IMR-90 (cell line): ENCODE measurements at regions not wholly inside any gene's neighbourhood (a gene's known extent, or its start where the extent isn't known, plus 50 kb on each side); places are given as distances from the start of the nearest gene placed in this dataset.
A peak's percentile ranks its signal among the peaks of the same experiment; 100 is the strongest.

Experiments used
- ATAC-seq: fragments of 200-7000 bp; cut with Tn5 transposase; 2 replicates; pipeline ENCODE4 v1.9.1; 2020; ENCODE audit warnings: low read depth, mild to moderate bottlenecking, moderate library complexity
- BruUV-seq: library from RNA; stranded (reverse); fragments of 400-500 nt; replicated peaks from 2 replicates; lab custom pipeline; 2021; lab: Mats Ljungman, UMichigan
- CTCF ChIA-PET: fragments of 300-600 bp; formaldehyde crosslinking; extraction: SDS; loops from one replicate; lab custom pipeline; 2021; ENCODE audit warnings: antibody characterized with exemption; lab: Yijun Ruan, JAX
- POLR2A ChIA-PET: fragments of 300-600 bp; sonication (Branson Sonifier 250); formaldehyde crosslinking; loops from one replicate; lab custom pipeline; 2022; ENCODE audit warnings: antibody characterized with exemption; ENCODE audit not compliant: unreplicated experiment; lab: Charles Lee
- DNase-seq: peaks from one replicate; pipeline ENCODE4 v3.0.0; 2013
- H2AFZ ChIP-seq: replicated peaks from 2 replicates; pipeline ENCODE3; 2013; ENCODE audit warnings: low read length, mild to moderate bottlenecking; ENCODE audit not compliant: poor library complexity
- H2AK5ac ChIP-seq: 2 replicates; pipeline ENCODE4 v1.6.1; 2013; ENCODE audit warnings: low read depth, low read length, inconsistent platforms
- H2AK9ac ChIP-seq: replicated peaks from 2 replicates; pipeline ENCODE3; 2013; ENCODE audit warnings: mild to moderate bottlenecking, low read depth, low read length, moderate library complexity; ENCODE audit not compliant: poor library complexity
- H2BK120ac ChIP-seq: 2 replicates; pipeline ENCODE4 v1.6.1; 2013; ENCODE audit warnings: low read depth, low read length, inconsistent platforms
- H2BK15ac ChIP-seq: 3 replicates; pipeline ENCODE4 v1.6.1; 2013; ENCODE audit warnings: low read depth, low read length, inconsistent platforms
- H2BK20ac ChIP-seq: 2 replicates; pipeline ENCODE4 v1.6.1; 2013; ENCODE audit warnings: low read depth, mild to moderate bottlenecking, inconsistent platforms, low read length, moderate library complexity
- H2BK5ac ChIP-seq: 2 replicates; pipeline ENCODE4 v1.6.1; 2013; ENCODE audit warnings: mild to moderate bottlenecking, low read depth, low read length, inconsistent platforms; ENCODE audit not compliant: poor library complexity, severe bottlenecking
- H3K14ac ChIP-seq: replicated peaks from 2 replicates; pipeline ENCODE4 v1.6.1; 2013; ENCODE audit warnings: low read depth, low read length, inconsistent platforms
- H3K18ac ChIP-seq: 2 replicates; pipeline ENCODE4 v1.6.1; 2013; ENCODE audit warnings: low read depth, low read length, control low read depth
- H3K23ac ChIP-seq: 2 replicates; pipeline ENCODE4 v1.6.1; 2013; ENCODE audit warnings: low read depth, low read length, inconsistent platforms
- H3K27ac ChIP-seq: 2 replicates; pipeline ENCODE4 v1.5.1; 2013; ENCODE audit warnings: mild to moderate bottlenecking, control low read depth, low read length; ENCODE audit not compliant: insufficient read depth
- H3K27me3 ChIP-seq: 2 replicates; pipeline ENCODE4 v1.6.1; 2013; ENCODE audit warnings: low read length; ENCODE audit not compliant: control insufficient read depth, insufficient read depth
- H3K36me3 ChIP-seq: 2 replicates; pipeline ENCODE4 v1.6.1; 2013; ENCODE audit warnings: low read length, mixed read lengths; ENCODE audit not compliant: control insufficient read depth, insufficient read depth
- H3K4ac ChIP-seq: 2 replicates; pipeline ENCODE4 v1.6.1; 2013; ENCODE audit warnings: low read depth, low read length, inconsistent platforms
- H3K4me1 ChIP-seq: 2 replicates; pipeline ENCODE4 v1.6.1; 2013; ENCODE audit warnings: low read length, mixed read lengths; ENCODE audit not compliant: control insufficient read depth, insufficient read depth
- H3K4me2 ChIP-seq: 2 replicates; pipeline ENCODE4 v1.6.1; 2013; ENCODE audit warnings: low read depth, mild to moderate bottlenecking, control low read depth, low read length, moderate library complexity
- H3K4me3 ChIP-seq: 2 replicates; pipeline ENCODE4 v1.5.1; 2013; ENCODE audit warnings: low read depth, mild to moderate bottlenecking, control low read depth, low read length, moderate library complexity; ENCODE audit not compliant: insufficient read depth
- H3K56ac ChIP-seq: 2 replicates; pipeline ENCODE4 v1.6.1; 2013; ENCODE audit warnings: low read length, inconsistent platforms; ENCODE audit not compliant: insufficient read depth; ENCODE audit errors: extremely low read depth
- H3K79me1 ChIP-seq, 2 experiments: 2 replicates each; pipeline ENCODE4 v1.6.1; 2013; ENCODE audit warnings: low read length in 2 of 2, inconsistent platforms in 1 of 2, low read depth in 1 of 2
- H3K9ac ChIP-seq: 2 replicates; pipeline ENCODE4 v1.6.1; 2013; ENCODE audit warnings: low read depth, low read length, control low read depth
- H3K9me1 ChIP-seq: 2 replicates; pipeline ENCODE4 v1.6.1; 2013; ENCODE audit warnings: low read length, inconsistent platforms; ENCODE audit not compliant: insufficient read depth
- H3K9me3 ChIP-seq: 2 replicates; pipeline ENCODE4 v1.6.1; 2013; ENCODE audit warnings: low read length; ENCODE audit not compliant: control insufficient read depth, insufficient read depth
- H4K20me1 ChIP-seq: 2 replicates; pipeline ENCODE4 v1.6.1; 2013; ENCODE audit warnings: low read length, inconsistent platforms; ENCODE audit not compliant: insufficient read depth
- H4K5ac ChIP-seq: 2 replicates; pipeline ENCODE4 v1.6.1; 2013; ENCODE audit warnings: mild to moderate bottlenecking, low read depth, low read length, control low read depth
- H4K8ac ChIP-seq, 2 experiments: 2 replicates each; pipeline ENCODE4 v1.6.1; 2013; ENCODE audit warnings: low read depth in 2 of 2, low read length in 2 of 2, control low read depth in 1 of 2, inconsistent platforms in 1 of 2
- H4K91ac ChIP-seq: 2 replicates; pipeline ENCODE4 v1.6.1; 2013; ENCODE audit warnings: low read depth, low read length, inconsistent platforms; ENCODE audit not compliant: insufficient read depth
- CEBPB ChIP-seq: IDR thresholded peaks from 2 replicates; pipeline ENCODE4 v1.6.1; 2012; ENCODE audit warnings: low read depth, low read length, improper control_type of control experiment
- CHD1 ChIP-seq: IDR thresholded peaks from 2 replicates; pipeline ENCODE4 v1.6.1; 2012; ENCODE audit warnings: low read depth, low read length, improper control_type of control experiment
- CTCF ChIP-seq: conservative IDR thresholded peaks from 2 replicates; pipeline ENCODE4 v1.5.1; 2012; ENCODE audit warnings: mild to moderate bottlenecking, low read depth, low read length, improper control_type of control experiment
- ELK1 ChIP-seq: fragments of 150-350 bp; IDR thresholded peaks from 2 replicates; pipeline ENCODE4 v1.6.1; 2016; ENCODE audit warnings: low read depth, mild to moderate bottlenecking, low read length, moderate library complexity, borderline replicate concordance
- FOS ChIP-seq: fragments of 150-350 bp; IDR thresholded peaks from 2 replicates; pipeline ENCODE4 v1.6.1; 2016; ENCODE audit warnings: low read depth, low read length
- MAFK ChIP-seq: IDR thresholded peaks from 2 replicates; pipeline ENCODE4 v1.6.1; 2012; ENCODE audit warnings: low read depth, low read length, improper control_type of control experiment
- MAZ ChIP-seq: IDR thresholded peaks from 2 replicates; pipeline ENCODE4 v1.6.1; 2012; ENCODE audit warnings: low read depth, mild to moderate bottlenecking, low read length, improper control_type of control experiment, moderate library complexity, borderline replicate concordance
- MXI1 ChIP-seq: IDR thresholded peaks from 2 replicates; pipeline ENCODE4 v1.6.1; 2012; ENCODE audit warnings: low read depth, mild to moderate bottlenecking, low read length, moderate library complexity, borderline replicate concordance
- POLR2A ChIP-seq: IDR thresholded peaks from 2 replicates; pipeline ENCODE4 v1.6.1; 2012; ENCODE audit warnings: mild to moderate bottlenecking, low read depth, low read length
- RAD21 ChIP-seq: IDR thresholded peaks from 2 replicates; pipeline ENCODE4 v1.6.1; 2012; ENCODE audit warnings: low read length, improper control_type of control experiment
- RFX5 ChIP-seq: IDR thresholded peaks from 2 replicates; pipeline ENCODE4 v1.8.0; 2012; ENCODE audit warnings: low read depth, mild to moderate bottlenecking, low read length, moderate library complexity
- SMC3 ChIP-seq: fragments of 150-350 bp; IDR thresholded peaks from 2 replicates; pipeline ENCODE4 v1.6.1; 2016; ENCODE audit warnings: low read depth, mild to moderate bottlenecking, antibody characterized with exemption, low read length, moderate library complexity
- WGBS, 2 experiments: methylation state at CpG; one replicate each; pipeline versions ENCODE4 v1.1.5 to v1.1.7; 2013; ENCODE audit warnings: missing lambda C conversion rate in 2 of 2; ENCODE audit not compliant: insufficient read length in 1 of 2; ENCODE audit errors: extremely low coverage in 2 of 2; 5-methylcytosine and 5-hydroxymethylcytosine counted together
- dilution Hi-C: fragments of 300-500 bp; cut with HindIII; formaldehyde crosslinking; loops from one replicate; pipeline ENCODE4 v1.14.3; 2018; ENCODE audit warnings: low sequenced_read_pairs; ENCODE audit not compliant: unreplicated experiment
- in situ Hi-C: fragments of 300-500 bp; cut with MboI; formaldehyde crosslinking; loops from 3 replicates; pipeline ENCODE4 v1.14.3; 2019; ENCODE audit warnings: low sequenced_read_pairs, inconsistent platforms, mixed read lengths
- intact Hi-C: fragments of 100-400 bp; cut with micrococcal nuclease; formaldehyde crosslinking; loops from 2 replicates; pipeline ENCODE4 v1.10.0; 2022

- no peak overlapping the region for H3K4me2 ChIP-seq
- no peaks in the 10 kb centered on the region for H3K79me1 ChIP-seq
- no peaks in the 10 kb centered on the region for H3K9me3 ChIP-seq
- H4K5ac ChIP-seq = no peak overlapping the region
- no peak overlapping the region for H4K91ac ChIP-seq
- no peak overlapping the region for H2BK120ac ChIP-seq
- ATAC-seq (no peak), DNase-seq (no peak)
- no peaks in the 10 kb centered on the region; the same call in 1 of the 2 replicates for H3K9me1 ChIP-seq
- peaks cover 2% of the 10 kb centered on the region; the same call in 1 of the 2 replicates for H3K4me1 ChIP-seq
- H2AFZ ChIP-seq = peak overlapping the region; percentile 14
- H3K9ac ChIP-seq = no peak overlapping the region
- no peak overlapping the region for H2BK20ac ChIP-seq
- TF ChIP-seq POLR2A (no peak), MAFK (no peak), CHD1 (no peak), FOS (no peak), MXI1 (no peak), RFX5 (no peak), RAD21 (no peak), ELK1 (no peak), CEBPB (no peak), CTCF (no peak), SMC3 (no peak), MAZ (no peak)
- no peak overlapping the region for H2BK5ac ChIP-seq
- no peak overlapping the region for H4K8ac ChIP-seq
- no peak overlapping the region for H3K4ac ChIP-seq
- no peak overlapping the region for H2AK5ac ChIP-seq
- no peak overlapping the region for H3K14ac ChIP-seq
- ChIA-PET CTCF (interaction anchor here (0.7 kb wide), 1 partner anchor 27 kb away, joined by 3 read pairs; no protein-coding TSS in a partner anchor), POLR2A (no interaction called here)
- dilution Hi-C loops = no loop called here
- no peak overlapping the region for H3K23ac ChIP-seq
- H4K20me1 ChIP-seq = no peaks in the 10 kb centered on the region
- no peak overlapping the region for H3K27ac ChIP-seq
- no peak overlapping the region for H3K4me3 ChIP-seq
- 100% methylated on average over 2 of the region's 12 CpGs; no CpG with 5 or more reads in 1 of the 2 experiments for WGBS, 2 experiments
- H3K18ac ChIP-seq = no peak overlapping the region
- H2BK15ac ChIP-seq = no peak overlapping the region
- BruUV-seq = no TSS peak
- H2AK9ac ChIP-seq = no peak overlapping the region
- intact Hi-C loops = loop anchor here (5.0 kb wide), 1 partner anchor 487 kb away; no protein-coding TSS in a partner anchor
- peaks cover 18% of the 10 kb centered on the region for H3K27me3 ChIP-seq
- H3K36me3 ChIP-seq = no peaks in the 10 kb centered on the region
- no peak overlapping the region for H3K56ac ChIP-seq
- in situ Hi-C loops = no loop called here
Measured at GRCh38 chr3:194268654-194269512, 82.2 kb downstream of the CPN2 start.
